ENCODE measurements at regions not wholly inside any gene's neighbourhood (a gene's known extent, or its start where the extent isn't known, plus 50 kb on each side); places are given as distances from the start of the nearest gene placed in this dataset.

DNA sequence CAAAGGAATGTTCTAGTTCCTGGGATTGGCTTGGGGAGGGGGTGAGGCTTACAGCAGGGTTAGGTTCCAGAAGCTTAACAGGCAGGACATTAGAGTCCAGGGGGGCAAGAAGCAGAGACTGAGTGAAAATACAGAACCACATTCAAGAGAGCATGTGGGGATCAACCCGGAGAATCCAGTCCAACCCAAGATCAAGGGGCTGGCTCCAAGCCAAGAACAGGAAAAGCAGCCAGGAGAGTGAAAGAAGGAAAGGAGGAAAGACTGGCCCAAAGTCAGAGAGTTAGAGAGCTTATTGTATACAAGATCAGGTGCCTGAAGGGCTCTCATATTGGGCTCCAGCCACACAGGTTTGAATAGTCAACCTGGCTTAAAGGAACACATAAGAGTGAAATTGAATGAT lies 190.3 kb upstream of the CDKN3 start:
- in situ Hi-C loops (cut with MboI; ENCODE audit: low sequenced_read_pairs) = no loop called here

DNA sequence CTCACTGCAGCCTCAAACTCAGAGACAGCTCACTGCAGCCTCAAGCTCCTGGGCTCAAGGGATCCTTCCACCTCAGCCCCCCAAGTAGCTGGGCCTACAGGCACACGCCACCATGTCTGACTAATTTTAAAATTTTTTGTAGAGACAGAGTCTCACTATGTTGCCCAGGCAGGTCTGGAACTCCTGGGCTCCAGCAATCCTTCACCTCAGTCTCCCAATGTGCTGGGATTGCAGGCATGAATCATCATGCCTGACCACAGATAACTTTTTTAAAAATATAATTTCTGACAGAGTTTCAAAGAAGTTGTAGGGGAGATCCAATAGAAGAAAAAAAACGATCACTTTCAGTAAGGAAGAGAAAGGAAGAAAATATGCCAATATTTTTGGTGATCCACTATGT lies 189.7 kb upstream of the CDKN3 start:
- in situ Hi-C loops (cut with MboI; ENCODE audit: low sequenced_read_pairs) = no loop called here

- in situ Hi-C loops (cut with MboI; ENCODE audit: low sequenced_read_pairs) = no loop called here
Measured at GRCh38 chr14:54207476-54208462, 189.0 kb upstream of the CDKN3 start.

GRCh38 chr14:54208751-54209150 lies 188.1 kb upstream of the CDKN3 start:
- in situ Hi-C loops (cut with MboI; ENCODE audit: low sequenced_read_pairs) = no loop called here

DNA sequence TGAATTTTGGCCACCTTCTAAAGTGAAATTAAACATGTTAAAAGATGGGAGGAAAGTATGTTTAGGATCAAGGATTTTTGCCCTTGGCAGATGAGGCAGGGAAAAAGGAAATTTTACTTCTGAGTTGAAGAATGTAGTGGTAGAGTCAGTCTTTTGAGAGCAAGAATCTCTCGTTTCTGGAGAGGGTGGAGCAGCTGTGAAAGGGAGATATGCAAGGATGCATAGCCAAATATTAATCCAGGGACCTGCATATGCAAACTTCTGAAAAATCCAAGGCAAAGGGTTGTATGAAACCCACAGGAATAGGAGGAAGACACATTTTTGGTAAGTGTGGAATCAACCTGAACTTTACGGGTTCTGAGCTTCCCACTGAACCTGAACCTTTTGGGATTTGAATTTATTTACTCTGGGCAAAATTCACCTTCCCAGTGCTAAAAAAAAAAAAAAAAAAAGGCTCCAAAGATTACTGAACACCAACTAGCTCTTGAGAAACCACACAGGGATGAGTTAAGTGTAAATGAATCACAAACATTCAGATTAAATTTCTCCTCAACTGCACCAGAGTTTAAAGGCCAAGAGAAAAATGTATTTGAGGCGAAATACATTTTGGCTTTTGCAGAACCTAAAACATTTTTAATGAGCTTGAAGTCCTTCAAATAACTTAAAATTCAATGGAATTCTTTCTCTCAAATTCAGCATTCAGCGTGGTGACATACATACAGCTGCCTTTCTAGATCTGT lies 187.1 kb upstream of the CDKN3 start:
- in situ Hi-C loops (cut with MboI; ENCODE audit: low sequenced_read_pairs) = no loop called here

DNA sequence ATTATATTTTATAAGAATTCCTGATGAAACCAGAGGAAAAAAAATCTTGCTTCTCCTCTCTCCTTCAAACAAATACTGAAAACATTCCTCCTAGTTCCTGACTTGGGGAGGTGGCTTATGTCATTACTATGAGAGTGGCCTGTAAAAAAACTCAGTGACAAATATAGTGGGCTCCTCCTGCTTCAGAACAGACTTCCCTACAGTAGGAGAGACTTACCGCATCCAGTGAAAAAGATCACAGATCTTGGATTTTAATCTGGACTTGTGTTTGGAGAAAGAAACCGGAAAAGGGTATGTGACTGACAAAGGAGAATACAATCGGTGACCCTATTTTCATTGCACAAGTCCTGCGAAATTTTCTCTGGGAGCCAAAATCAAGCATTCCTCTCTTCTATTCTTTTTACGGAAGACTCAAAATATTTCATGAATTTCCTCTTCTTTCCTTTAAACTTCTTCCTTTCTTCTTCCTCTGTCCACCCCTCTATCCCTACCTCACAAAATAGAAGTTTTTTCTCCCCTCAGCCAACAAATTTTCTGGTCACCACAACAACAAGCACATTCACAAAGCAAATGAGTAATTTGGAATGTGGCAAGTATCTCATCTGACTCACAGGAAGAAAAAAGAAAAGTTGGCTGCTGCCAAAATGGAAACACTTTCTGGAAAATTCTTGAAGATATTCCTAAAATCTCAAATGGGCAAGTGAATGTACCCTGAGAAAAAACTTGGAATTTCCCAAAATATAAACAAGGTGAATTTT lies 185.1 kb upstream of the CDKN3 start:
- in situ Hi-C loops (cut with MboI; ENCODE audit: low sequenced_read_pairs) = no loop called here

DNA sequence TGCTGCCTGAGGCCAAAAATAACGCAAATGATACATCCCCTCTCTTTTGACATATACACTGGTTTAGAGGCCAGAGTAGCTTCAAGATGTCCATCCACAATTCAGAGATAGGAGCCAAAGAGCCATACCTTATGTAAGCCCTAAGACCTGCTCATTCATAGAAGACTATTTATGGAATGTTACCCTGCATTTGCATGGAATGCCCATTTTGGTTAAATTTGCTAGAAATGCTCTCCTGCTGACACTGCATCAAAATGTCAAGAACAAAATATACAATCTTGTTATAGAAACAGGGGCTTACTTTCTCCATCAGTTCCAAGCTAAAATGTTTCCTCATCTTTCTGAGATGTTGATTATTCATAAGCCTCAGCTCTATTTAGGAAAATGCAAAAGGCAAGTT lies 183.3 kb upstream of the CDKN3 start:
- in situ Hi-C loops (cut with MboI; ENCODE audit: low sequenced_read_pairs) = no loop called here

DNA sequence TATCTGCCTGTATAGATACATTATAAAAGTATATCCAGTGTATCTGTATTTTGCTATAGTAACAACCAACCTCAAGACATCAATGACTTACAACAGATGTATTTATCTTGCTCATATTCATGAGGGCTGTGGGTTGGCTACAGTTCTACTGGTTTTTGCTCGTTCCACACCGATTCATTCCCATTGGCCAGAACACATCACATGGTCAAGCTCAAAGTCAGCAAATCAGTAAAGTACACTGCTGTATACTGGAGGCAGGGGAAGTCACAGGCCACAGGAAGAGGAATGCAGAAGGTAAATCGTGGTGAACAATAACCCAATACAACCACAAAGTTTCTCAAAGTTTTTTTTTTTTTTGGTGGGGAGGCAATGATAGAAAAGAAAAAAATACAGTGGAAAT lies 180.0 kb upstream of the CDKN3 start:
- in situ Hi-C loops (cut with MboI; ENCODE audit: low sequenced_read_pairs) = no loop called here

DNA sequence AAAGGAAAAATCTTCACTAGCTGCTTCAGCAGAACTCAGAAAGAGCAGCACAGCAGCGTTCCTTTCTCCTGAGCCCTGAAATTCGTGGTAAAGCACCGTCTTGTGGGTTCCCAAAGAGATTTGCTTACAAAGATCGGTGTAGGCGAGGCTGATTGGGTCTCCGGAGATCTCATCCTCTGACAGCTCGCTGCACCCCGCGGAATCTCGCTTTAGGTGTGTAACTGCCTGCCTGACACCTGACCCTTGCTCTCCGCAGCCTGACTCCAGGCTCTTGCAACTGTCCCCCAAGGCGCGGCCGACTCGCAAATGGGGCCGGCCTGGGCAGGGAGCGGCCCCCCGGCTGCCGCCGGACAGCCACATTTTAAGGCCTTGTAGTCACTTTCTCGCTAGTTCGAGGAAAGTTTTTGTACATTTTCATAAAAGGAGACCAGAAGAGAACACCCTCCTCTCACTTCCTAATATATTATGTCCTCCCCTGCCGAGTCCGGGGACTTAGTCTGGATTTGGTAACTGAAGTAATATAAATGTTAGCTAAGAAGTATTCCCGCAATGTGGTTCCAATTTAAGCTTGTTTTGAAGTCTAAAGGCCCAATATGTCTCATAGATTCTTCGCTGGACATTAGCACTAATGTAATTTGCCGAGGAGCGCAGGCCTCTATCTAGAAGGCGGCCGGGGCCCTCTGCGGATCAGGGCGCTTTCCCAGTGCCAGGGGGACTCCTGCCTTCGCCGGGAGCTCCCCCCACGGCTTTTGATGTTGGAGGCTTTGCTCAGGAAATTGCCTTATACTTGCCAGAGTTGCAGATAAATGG lies 177.3 kb upstream of the CDKN3 start:
- in situ Hi-C loops (cut with MboI; ENCODE audit: low sequenced_read_pairs) = no loop called here

- in situ Hi-C loops (cut with MboI; ENCODE audit: low sequenced_read_pairs) = no loop called here
Measured at GRCh38 chr14:54220071-54220703, 176.6 kb upstream of the CDKN3 start.

DNA sequence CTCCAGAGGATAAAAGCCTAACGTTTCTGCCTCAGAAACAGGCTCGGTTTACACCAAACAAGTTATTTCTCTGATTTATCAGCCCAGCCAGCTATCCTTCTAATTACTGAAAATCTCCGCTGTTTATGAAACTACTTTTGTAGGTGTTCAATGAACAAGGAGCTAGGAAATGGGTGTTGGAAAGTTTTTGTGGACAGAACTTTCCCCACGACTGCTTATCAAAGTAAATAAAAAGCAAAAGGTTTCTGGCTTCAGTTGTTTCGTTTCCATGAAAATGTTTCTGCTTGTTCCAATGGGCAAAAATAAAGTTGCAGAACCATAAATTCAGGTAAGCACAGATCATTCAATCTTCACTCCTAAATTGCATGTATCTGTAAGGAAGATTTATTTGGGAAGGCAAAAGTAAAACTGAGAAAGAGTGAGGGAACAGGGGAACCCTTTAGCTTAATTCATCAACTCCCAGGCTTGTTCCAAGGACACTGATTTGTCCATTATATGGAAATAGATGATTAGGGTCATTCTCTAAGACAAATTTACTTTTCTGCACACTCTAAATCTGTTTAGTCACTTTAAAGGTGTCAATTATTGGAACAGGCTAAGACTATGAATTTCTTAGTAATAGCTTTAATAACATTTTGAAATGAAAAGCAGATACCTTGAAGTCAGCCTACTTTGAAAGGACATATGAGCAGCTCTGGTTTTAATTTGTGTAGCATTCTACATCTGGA lies 175.9 kb upstream of the CDKN3 start:
- in situ Hi-C loops (cut with MboI; ENCODE audit: low sequenced_read_pairs) = no loop called here

DNA sequence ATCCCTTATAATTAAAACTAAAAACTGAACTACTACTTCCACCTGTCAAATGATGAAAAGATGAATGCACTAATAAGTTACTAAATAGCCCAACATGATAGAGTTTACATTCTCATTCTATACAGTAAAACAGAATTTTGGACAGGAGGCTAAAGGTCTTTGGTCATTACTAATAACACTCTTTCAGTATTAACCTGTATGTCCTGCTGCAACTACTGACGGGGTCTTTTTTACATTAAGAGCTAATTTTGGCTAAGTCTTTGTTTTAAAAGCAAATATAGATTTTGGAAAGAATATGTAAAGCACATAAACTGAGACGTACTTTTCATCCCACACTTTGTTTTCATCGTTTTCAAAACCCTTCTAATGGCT lies 175.4 kb upstream of the CDKN3 start:
- in situ Hi-C loops (cut with MboI; ENCODE audit: low sequenced_read_pairs) = no loop called here

DNA sequence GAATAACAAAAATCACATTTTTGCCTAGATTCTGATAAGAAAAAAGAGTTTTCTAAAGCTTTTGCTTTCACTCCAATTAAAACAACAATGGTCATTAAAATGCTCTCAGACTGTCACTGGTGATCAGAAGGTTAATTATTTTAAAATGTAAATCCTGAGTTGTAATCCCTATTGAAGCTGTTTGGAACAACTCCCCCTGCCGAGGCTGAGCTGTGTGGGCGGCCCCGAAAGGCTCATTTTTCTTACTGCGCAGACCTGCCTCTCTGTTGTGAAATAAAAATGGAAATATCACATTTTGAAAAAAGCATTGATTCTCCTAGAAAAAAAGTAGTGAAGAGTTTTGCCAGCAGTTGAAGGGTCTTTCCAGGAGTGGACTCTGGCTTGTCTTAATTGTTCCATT lies 174.8 kb upstream of the CDKN3 start:
- in situ Hi-C loops (cut with MboI; ENCODE audit: low sequenced_read_pairs) = no loop called here

- in situ Hi-C loops (cut with MboI; ENCODE audit: low sequenced_read_pairs) = no loop called here
Measured at GRCh38 chr14:54223831-54224402, 172.9 kb upstream of the CDKN3 start.

DNA sequence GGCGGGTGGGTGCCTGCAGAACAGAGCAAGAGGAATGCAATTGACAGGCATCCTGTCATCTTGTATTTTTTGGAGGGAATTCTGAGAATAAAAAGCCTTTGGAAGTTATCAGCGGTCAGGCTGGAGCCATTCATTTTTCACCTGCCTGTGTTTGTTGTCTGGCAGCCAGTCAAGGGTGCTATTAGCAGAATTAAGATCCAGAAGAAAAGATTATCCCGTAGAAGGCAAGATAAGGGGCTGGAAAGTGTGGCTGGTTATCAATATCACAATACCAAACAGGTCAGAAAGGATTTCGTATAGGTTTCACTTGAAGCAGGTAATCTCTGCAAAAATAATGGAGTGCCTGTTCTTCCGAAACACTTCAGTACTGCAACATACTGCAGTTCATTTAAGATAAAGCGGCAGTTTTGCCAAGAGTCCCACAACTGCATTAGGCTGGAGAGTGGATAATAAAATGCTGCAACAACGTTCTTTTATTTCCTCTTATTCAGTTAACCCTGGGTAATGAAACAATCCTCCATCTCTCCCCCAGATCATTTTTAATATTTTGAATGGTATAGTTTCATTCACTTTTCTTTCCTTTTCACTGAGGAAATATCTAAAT lies 171.2 kb upstream of the CDKN3 start:
- in situ Hi-C loops (cut with MboI; ENCODE audit: low sequenced_read_pairs) = no loop called here

- in situ Hi-C loops (cut with MboI; ENCODE audit: low sequenced_read_pairs) = no loop called here
Measured at GRCh38 chr14:54226103-54226502, 170.7 kb upstream of the CDKN3 start.

- in situ Hi-C loops (cut with MboI; ENCODE audit: low sequenced_read_pairs) = no loop called here
Measured at GRCh38 chr14:54226558-54226957, 170.2 kb upstream of the CDKN3 start.

DNA sequence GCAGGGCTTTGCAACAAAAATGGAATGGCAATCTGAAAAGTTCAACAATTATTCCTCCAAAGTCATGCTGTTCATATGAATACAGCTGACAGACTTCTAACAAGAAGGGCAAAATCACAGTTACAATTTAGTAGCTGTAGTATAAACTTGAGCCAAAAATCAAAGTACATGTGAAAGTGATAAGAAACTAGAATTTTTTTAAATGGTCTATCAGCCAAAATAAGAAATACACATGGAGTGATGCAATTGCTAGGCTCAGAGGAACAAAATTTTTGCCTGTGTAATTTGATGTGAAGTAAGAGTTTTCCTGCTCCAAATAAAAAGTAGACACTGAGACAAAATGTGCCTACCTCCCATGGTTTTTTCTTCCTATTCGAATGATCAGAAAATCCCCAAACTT lies 167.7 kb upstream of the CDKN3 start:
- in situ Hi-C loops (cut with MboI; ENCODE audit: low sequenced_read_pairs) = no loop called here

DNA sequence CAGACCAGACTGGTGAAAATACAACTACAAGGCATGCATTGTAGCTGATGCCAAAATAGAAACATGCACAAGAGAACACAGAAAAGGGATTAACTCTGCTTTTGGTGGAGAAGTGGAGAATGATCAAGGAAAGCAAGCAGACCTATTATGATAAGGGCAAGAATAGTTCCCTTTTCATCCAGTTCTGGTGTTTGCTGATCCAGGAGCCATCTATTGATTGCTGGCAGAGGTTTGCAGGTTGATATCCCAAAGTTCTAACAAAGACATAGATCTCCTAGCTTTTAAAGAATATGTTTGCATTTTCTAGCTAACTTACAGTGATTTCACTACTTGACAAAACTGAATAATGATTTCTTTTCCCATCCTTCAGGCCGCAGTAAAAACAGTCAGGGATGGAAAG lies 166.2 kb upstream of the CDKN3 start:
- in situ Hi-C loops (cut with MboI; ENCODE audit: low sequenced_read_pairs) = no loop called here

All from HL-60/S4 (cell line).